ENCODE measurements at regions not wholly inside any gene's neighbourhood (a gene's known extent, or its start where the extent isn't known, plus 50 kb on each side); places are given as distances from the start of the nearest gene placed in this dataset.

DNA sequence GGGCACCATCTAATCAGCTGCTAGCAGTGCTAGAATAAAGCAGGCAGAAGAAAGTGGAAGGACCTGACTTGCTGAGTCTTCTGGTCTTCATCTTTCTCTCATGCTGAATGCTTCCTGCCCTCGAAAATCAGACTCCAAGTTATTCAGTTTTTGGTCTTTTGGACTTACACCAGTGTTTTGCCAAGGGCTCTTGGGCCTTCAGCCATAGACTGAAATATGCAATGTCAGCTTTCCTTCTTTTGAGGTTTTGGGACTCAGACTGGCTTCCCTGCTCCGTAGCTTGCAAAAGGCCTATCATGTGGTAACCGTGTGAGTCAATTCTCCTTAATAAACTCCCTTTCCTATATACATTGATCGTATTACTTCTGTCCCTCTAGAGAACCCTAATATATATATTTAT, 159.3 kb downstream of the SLCO1B3 start:
- peaks cover 28% of the 10 kb centered on the region for H3K9me3 Mint-ChIP-seq
- no peaks in the 10 kb centered on the region for H3K27me3 Mint-ChIP-seq (ENCODE audit: insufficient read depth, low read depth, poor library complexity)
- H3K4me3 Mint-ChIP-seq = no peak overlapping the region
- TF ChIP-seq POLR2AphosphoS5 (IDR thresholded peaks at IDR 0.05; ENCODE audit: low read depth) (no peak), EZH2phosphoT487 (IDR thresholded peaks at IDR 0.05; ENCODE audit: unreplicated experiment) (no peak), STAT1 (IDR thresholded peaks at IDR 0.05; ENCODE audit: unreplicated experiment) (no peak), ZNF114 (CRISPR knock-in tag; IDR thresholded peaks at IDR 0.05) (no peak), CTCF (conservative IDR thresholded peaks at IDR 0.05; ENCODE audit: low read depth in 2 of 2) (no peak), CREB1 (CRISPR knock-in tag; IDR thresholded peaks at IDR 0.05; ENCODE audit: low read depth) (no peak), ZNF331 (CRISPR knock-in tag; IDR thresholded peaks at IDR 0.05; ENCODE audit: low read depth) (no peak), NANOG (IDR thresholded peaks at IDR 0.05; ENCODE audit: borderline replicate concordance) (no peak), EZH2 (IDR thresholded peaks at IDR 0.05; ENCODE audit: low read depth, unreplicated experiment) (no peak)
- TF ChIP-seq, protein P1, sequence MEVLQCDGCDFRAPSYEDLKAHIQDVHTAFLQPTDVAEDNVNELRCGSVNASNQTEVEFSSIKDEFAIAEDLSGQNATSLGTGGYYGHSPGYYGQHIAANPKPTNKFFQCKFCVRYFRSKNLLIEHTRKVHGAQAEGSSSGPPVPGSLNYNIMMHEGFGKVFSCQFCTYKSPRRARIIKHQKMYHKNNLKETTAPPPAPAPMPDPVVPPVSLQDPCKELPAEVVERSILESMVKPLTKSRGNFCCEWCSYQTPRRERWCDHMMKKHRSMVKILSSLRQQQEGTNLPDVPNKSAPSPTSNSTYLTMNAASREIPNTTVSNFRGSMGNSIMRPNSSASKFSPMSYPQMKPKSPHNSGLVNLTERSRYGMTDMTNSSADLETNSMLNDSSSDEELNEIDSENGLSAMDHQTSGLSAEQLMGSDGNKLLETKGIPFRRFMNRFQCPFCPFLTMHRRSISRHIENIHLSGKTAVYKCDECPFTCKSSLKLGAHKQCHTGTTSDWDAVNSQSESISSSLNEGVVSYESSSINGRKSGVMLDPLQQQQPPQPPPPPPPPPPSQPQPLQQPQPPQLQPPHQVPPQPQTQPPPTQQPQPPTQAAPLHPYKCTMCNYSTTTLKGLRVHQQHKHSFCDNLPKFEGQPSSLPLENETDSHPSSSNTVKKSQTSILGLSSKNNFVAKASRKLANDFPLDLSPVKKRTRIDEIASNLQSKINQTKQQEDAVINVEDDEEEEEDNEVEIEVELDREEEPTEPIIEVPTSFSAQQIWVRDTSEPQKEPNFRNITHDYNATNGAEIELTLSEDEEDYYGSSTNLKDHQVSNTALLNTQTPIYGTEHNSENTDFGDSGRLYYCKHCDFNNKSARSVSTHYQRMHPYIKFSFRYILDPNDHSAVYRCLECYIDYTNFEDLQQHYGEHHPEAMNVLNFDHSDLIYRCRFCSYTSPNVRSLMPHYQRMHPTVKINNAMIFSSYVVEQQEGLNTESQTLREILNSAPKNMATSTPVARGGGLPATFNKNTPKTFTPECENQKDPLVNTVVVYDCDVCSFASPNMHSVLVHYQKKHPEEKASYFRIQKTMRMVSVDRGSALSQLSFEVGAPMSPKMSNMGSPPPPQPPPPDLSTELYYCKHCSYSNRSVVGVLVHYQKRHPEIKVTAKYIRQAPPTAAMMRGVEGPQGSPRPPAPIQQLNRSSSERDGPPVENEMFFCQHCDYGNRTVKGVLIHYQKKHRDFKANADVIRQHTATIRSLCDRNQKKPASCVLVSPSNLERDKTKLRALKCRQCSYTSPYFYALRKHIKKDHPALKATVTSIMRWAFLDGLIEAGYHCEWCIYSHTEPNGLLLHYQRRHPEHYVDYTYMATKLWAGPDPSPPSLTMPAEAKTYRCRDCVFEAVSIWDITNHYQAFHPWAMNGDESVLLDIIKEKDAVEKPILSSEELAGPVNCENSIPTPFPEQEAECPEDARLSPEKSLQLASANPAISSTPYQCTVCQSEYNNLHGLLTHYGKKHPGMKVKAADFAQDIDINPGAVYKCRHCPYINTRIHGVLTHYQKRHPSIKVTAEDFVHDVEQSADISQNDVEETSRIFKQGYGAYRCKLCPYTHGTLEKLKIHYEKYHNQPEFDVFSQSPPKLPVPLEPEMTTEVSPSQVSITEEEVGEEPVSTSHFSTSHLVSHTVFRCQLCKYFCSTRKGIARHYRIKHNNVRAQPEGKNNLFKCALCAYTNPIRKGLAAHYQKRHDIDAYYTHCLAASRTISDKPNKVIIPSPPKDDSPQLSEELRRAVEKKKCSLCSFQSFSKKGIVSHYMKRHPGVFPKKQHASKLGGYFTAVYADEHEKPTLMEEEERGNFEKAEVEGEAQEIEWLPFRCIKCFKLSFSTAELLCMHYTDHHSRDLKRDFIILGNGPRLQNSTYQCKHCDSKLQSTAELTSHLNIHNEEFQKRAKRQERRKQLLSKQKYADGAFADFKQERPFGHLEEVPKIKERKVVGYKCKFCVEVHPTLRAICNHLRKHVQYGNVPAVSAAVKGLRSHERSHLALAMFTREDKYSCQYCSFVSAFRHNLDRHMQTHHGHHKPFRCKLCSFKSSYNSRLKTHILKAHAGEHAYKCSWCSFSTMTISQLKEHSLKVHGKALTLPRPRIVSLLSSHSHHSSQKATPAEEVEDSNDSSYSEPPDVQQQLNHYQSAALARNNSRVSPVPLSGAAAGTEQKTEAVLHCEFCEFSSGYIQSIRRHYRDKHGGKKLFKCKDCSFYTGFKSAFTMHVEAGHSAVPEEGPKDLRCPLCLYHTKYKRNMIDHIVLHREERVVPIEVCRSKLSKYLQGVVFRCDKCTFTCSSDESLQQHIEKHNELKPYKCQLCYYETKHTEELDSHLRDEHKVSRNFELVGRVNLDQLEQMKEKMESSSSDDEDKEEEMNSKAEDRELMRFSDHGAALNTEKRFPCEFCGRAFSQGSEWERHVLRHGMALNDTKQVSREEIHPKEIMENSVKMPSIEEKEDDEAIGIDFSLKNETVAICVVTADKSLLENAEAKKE (CRISPR knock-in tag; IDR thresholded peaks at IDR 0.05) = no peak
- TF ChIP-seq, protein P2, sequence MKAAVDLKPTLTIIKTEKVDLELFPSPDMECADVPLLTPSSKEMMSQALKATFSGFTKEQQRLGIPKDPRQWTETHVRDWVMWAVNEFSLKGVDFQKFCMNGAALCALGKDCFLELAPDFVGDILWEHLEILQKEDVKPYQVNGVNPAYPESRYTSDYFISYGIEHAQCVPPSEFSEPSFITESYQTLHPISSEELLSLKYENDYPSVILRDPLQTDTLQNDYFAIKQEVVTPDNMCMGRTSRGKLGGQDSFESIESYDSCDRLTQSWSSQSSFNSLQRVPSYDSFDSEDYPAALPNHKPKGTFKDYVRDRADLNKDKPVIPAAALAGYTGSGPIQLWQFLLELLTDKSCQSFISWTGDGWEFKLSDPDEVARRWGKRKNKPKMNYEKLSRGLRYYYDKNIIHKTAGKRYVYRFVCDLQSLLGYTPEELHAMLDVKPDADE (IDR thresholded peaks at IDR 0.05) = no peak
- no peaks in the 10 kb centered on the region for H3K9me2 ChIP-seq (ENCODE audit: insufficient read depth)
- no peak for DNase-seq (ENCODE audit: low spot score)
- H3K79me2 ChIP-seq (replicated peaks; ENCODE audit: insufficient read depth) = no peaks in the 10 kb centered on the region
- H3K27ac ChIP-seq (ENCODE audit: low read depth) = no peak overlapping the region
- no peaks in the 10 kb centered on the region for H3K4me1 Mint-ChIP-seq
- no peak for ATAC-seq
- H3K4me1 ChIP-seq (ENCODE audit: insufficient read depth) = no peaks in the 10 kb centered on the region
- H3K27me3 ChIP-seq (ENCODE audit: insufficient read depth) = no peaks in the 10 kb centered on the region
- H4K20me1 ChIP-seq (replicated peaks; ENCODE audit: insufficient read depth) = no peaks in the 10 kb centered on the region
- no peak overlapping the region for H3K27ac Mint-ChIP-seq
- no peaks in the 10 kb centered on the region for H3F3A ChIP-seq (replicated peaks; ENCODE audit: low read depth)
- H3K36me3 ChIP-seq (ENCODE audit: insufficient read depth) = peaks cover 3% of the 10 kb centered on the region; the same call in 1 of the 2 replicates
- no peak overlapping the region for H2AFZ ChIP-seq
- H3K36me3 Mint-ChIP-seq (ENCODE audit: low read depth) = peaks cover 3% of the 10 kb centered on the region
- H3K4me3 ChIP-seq = no peak overlapping the region
- H3K4me2 ChIP-seq = no peak overlapping the region

Measured in GM23338 (cell line).